Stimulated activated CD8-positive, alpha-beta memory T cell treated with anti-CD3 and anti-CD28 coated beads, Interleukin-15, amount 100 ng/mL, for 1 hour (primary cell): ENCODE measurements at regions not wholly inside any gene's neighbourhood (a gene's known extent, or its start where the extent isn't known, plus 50 kb on each side); places are given as distances from the start of the nearest gene placed in this dataset.

ENCODE experiments used
- DNase-seq: peaks from one replicate; pipeline ENCODE4 v3.0.0-alpha.2; 2020; ENCODE audit warnings: low read depth

DNA sequence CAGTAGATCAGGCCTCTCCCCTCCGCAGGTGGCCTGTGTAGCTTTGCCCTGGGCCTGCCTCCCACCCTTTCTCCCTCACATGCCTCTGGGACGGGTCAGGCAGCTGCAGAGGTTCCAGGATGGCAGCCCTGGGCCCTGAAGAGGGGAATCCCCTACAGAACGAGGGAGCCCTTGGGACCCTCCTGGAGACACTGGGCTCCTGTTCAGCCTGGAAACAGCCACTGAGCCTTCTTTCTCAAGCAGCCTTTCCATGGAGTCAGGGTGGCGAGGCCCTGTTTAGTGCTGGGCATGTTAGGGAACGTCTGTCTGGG, 720.9 kb downstream of the BRD1 start:
- no peak for DNase-seq

GRCh38 chr22:49106096-49106841, 721.4 kb downstream of the BRD1 start:
- no peak for DNase-seq

DNA sequence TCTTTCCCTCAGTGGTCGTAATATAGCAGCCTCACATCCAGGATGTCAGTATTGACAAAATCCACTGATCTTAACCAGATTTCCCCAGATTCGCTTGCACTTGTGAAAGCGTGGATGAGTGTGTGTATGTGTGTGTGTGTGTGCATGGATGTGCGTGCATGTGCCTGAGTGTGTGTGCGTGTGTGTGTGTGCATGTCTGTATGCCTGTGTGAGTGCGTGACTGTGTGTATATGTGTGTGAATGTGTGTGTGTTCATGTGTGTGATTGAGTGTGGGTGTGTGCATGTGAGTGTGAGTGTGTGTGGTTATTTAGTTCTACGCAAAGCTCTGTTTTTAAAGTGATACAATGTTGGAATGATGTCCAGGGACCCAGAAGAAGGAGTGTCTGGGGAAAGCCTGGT, 723.2 kb downstream of the BRD1 start:
- DNase-seq, result no peak

GRCh38 chr22:49103314-49104059, 724.2 kb downstream of the BRD1 start:
- DNase-seq, result no peak

GRCh38 chr22:49102367-49102766, 725.3 kb downstream of the BRD1 start:
- no peak for DNase-seq

- no peak for DNase-seq
Observed at GRCh38 chr22:49101873-49102272, 725.8 kb downstream of the BRD1 start.

DNA sequence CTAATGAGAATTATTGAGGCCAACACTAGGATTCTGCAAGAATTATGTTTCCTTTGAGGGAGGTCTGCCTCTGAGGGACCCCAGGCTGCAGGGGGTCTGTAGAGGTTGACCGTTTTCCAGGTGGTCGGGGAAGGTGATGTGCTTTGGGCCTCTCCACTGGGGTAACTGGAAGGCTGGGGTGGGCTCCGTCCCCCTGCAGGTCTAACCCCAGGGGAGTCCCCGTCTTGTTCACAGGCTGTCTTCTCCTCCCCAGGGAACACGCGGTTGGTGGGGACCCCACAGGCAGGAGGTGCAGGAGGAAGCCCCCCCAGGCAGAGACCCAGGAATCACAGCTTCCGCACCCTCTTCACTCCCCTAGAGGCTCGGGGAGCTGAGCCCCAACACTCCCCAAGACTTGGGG, 726.4 kb downstream of the BRD1 start:
- no peak for DNase-seq

GRCh38 chr22:49100773-49101172, 726.9 kb downstream of the BRD1 start:
- DNase-seq, result no peak

- DNase-seq, result no peak
Observed at GRCh38 chr22:49100316-49100715, 727.4 kb downstream of the BRD1 start.

DNA sequence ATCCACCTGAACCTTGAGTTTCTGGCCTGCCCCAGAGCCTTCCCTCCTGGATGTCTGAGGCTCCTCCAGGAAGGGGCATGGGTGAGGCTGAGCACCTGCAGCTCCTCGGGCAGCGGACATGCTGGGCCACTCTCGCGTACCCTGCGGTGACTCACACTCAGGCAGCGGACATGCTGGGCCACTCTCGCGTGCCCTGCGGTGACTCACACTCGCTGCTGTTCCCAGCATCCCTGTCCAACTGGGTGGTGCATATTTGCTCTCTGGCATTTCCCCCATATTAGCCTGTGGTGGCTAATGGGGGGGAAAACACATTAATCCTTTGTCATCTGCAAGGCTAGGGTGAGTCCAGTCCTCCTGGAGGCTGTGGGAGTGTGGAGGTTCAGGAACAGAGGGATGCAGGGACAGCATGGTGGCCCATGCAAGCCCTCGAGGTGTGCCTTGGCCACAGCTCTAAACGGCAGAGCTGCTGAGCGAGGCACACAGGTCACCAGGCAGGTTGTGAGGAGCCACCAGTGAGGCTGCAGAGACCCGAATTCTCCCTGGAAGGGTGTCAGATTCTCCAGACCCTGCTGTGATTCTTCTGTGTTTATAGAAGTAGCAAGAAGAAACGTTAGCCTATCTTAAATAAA, 728.1 kb downstream of the BRD1 start:
- no peak for DNase-seq

DNA sequence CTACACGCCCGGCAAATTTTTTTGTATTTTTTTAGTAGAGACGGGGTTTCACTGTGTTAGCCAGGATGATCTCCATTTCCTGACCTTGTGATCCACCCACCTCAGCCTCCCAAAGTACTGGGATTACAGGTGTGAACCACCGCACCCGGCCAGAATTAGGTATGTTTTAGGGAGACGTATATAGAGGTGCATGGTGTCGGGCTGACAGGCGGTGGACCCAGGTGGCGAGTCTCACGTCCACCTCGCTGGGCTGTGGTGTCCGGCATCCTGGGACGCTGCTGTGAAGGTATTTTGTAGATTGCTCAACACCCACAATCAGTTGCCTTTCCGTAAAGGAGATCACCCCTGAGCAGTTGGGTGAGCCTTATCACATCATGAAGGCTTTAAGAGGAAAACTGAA, 728.6 kb downstream of the BRD1 start:
- no peak for DNase-seq

- no peak for DNase-seq
Observed at GRCh38 chr22:49097966-49098365, 729.7 kb downstream of the BRD1 start.

- no peak for DNase-seq
Observed at GRCh38 chr22:49097171-49097925, 730.3 kb downstream of the BRD1 start.

GRCh38 chr22:49096476-49096875, 731.2 kb downstream of the BRD1 start:
- DNase-seq, result no peak

- no peak for DNase-seq
Observed at GRCh38 chr22:49095366-49095765, 732.3 kb downstream of the BRD1 start.

DNA sequence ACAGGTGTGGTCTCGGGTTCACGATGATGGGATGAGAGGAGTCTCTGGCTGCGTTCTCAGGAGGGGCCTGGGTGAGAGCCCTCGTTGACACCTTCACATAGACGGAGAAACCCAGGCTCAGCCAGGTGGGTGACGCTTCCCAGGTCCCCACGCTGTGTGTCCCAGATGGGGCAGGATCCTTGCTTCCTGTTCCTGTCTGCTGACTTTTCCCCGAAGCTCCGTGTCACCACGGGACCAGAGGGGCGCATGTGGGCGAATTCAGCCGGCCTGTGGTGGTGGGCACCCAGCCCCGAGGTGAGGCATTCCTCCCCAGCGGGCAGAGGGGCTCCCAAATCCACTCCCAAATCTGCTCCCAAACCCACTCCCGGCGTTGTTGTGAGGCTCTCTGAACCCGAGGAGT, 732.8 kb downstream of the BRD1 start:
- DNase-seq, result no peak

- no peak for DNase-seq
Observed at GRCh38 chr22:49094151-49094550, 733.5 kb downstream of the BRD1 start.

- no peak for DNase-seq
Observed at GRCh38 chr22:49093192-49093880, 734.3 kb downstream of the BRD1 start.

- DNase-seq, result no peak
Observed at GRCh38 chr22:49092716-49093115, 735.0 kb downstream of the BRD1 start.

- DNase-seq, result no peak
Observed at GRCh38 chr22:49091917-49092545, 735.6 kb downstream of the BRD1 start.

GRCh38 chr22:49091451-49091850, 736.2 kb downstream of the BRD1 start:
- no peak for DNase-seq

DNA sequence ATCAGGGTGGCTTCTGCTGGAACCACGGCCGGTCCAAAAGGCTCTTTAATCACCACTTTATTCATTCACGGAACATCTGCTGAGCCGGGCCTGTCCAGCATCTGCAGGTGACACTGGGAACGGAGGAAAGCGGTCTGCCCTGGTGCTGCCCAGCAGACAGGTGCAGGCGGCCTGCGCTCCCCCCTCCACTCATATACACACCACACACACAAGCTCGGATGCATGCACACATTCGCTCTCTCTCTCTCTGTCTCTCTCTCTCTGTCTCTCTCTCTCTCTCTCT, 736.9 kb downstream of the BRD1 start:
- no peak for DNase-seq
